GM12878 (cell line): ENCODE measurements at regions not wholly inside any gene's neighbourhood (a gene's known extent, or its start where the extent isn't known, plus 50 kb on each side); places are given as distances from the start of the nearest gene placed in this dataset.

Experiments used
- CEBPB ChIP-seq, 2 experiments: fragments of 150-350 bp in 1 of 2; IDR thresholded peaks; 2 replicates each; pipeline ENCODE4 v1.6.1; 2012 to 2014; ENCODE audit warnings: low read depth in 2 of 2, low read length in 2 of 2, borderline replicate concordance in 1 of 2, inconsistent platforms in 1 of 2
- CHD4 ChIP-seq: fragments of 200-600 bp; sonication (generic); IDR thresholded peaks from 2 replicates; pipeline ENCODE4 v1.6.1; 2016; ENCODE audit warnings: mild to moderate bottlenecking
- CTCF ChIP-seq, 3 experiments: IDR thresholded peaks in 2 of 3; conservative IDR thresholded peaks in 1 of 3; 2 replicates each; pipeline ENCODE4 v1.5.1; 2011; ENCODE audit warnings: low read depth in 3 of 3, low read length in 3 of 3, mild to moderate bottlenecking in 3 of 3, control low read depth in 2 of 3, moderate library complexity in 2 of 3, inconsistent platforms in 1 of 3, mixed read lengths in 1 of 3; ENCODE audit not compliant: control insufficient read depth in 2 of 3, insufficient read depth in 1 of 3; ENCODE audit errors: extremely low read depth in 1 of 3
- MXI1 ChIP-seq: fragments of 150-350 bp; IDR thresholded peaks from 2 replicates; pipeline ENCODE4 v1.6.1; 2011; ENCODE audit warnings: low read depth, mild to moderate bottlenecking, inconsistent platforms, low read length, improper control_type of control experiment
- NFYB ChIP-seq: IDR thresholded peaks from 2 replicates; pipeline ENCODE4 v1.6.1; 2011; ENCODE audit warnings: low read depth, mild to moderate bottlenecking, low read length, improper control_type of control experiment, moderate library complexity; ENCODE audit not compliant: insufficient read depth
- POLR2AphosphoS5 ChIP-seq: IDR thresholded peaks from 2 replicates; pipeline ENCODE4 v1.6.1; 2011; ENCODE audit warnings: mild to moderate bottlenecking, low read length, inconsistent platforms
- RCOR1 ChIP-seq: conservative IDR thresholded peaks from 2 replicates; pipeline ENCODE4 v1.6.1; 2012; ENCODE audit warnings: low read depth, low read length, improper control_type of control experiment
- TARDBP ChIP-seq: IDR thresholded peaks from 2 replicates; pipeline ENCODE4 v1.6.1; 2016; ENCODE audit warnings: borderline replicate concordance
- ZBTB33 ChIP-seq: fragments of 450-650 bp; IDR thresholded peaks from 2 replicates; pipeline ENCODE4 v1.6.1; 2017; ENCODE audit warnings: mild to moderate bottlenecking

DNA sequence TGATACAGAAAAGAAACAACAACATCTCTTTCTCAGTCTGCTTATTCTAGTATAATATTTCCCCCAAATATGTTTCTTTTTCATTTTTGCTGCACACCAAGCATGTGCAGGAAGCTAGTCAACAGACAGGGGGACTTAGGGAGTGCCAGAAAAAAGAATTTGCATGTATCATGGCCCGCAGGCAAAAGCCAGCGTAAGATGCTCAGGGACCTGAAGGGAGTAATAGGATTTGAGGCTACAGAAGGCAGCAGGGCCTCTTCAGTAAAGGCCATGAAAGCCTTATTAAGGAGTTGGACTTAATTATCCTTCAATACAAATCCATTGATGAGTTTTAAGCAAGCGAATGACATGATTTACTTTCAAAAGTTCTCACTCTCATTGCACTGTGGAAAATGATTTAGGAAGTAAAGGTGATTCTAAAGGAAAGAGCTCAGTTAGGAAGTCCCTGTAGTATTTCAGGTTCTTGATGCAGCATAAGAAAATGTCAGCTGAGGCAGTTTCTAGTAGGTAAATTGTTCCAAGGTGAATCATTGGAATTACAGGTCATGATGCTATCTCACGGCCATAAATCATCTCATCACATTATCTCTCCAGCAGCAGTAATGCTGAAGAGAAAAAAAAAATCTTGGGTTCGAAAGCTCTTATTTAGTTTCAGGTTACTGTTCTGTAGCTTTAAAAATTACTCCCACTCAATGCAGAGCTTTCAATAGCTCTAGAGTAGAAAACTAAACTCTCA lies 94.8 kb downstream of the PTCHD4 start:
- TF ChIP-seq MXI1 (no peak), CTCF (IDR thresholded peaks at IDR 0.05 in 2 of 3, conservative IDR thresholded peaks at IDR 0.05 in 1 of 3; ENCODE audit: control insufficient read depth in 2 of 3, extremely low read depth in 1 of 3, insufficient read depth in 1 of 3, low read depth in 3 of 3, low read length in 3 of 3) (no peak), NFYB (no peak), CHD4 (no peak), ZBTB33 (no peak), CEBPB (IDR thresholded peaks at IDR 0.05; ENCODE audit: borderline replicate concordance in 1 of 2, low read depth in 2 of 2, low read length in 2 of 2) (no peak), TARDBP (no peak), POLR2AphosphoS5 (no peak), RCOR1 (no peak)
